Activated CD4-positive, alpha-beta T cell treated with anti-CD3 and anti-CD28 coated beads, Interleukin-2, amount 10 ng/mL, durations not matched to agents 24 days and 14 days (primary cell): ENCODE measurements at regions not wholly inside any gene's neighbourhood (a gene's known extent, or its start where the extent isn't known, plus 50 kb on each side); places are given as distances from the start of the nearest gene placed in this dataset.

ENCODE experiments used
- DNase-seq: peaks from one replicate; pipeline ENCODE4 v3.0.0; 2022
- H3K27ac Mint-ChIP-seq: one replicate; pipeline ENCODE4 v1.8.0; 2022; ENCODE audit warnings: mild to moderate bottlenecking, mixed read lengths
- H3K27me3 Mint-ChIP-seq: one replicate; pipeline ENCODE4 v1.8.0; 2022; ENCODE audit warnings: mixed read lengths
- H3K36me3 Mint-ChIP-seq: one replicate; pipeline ENCODE4 v1.8.0; 2022; ENCODE audit warnings: low read depth, mild to moderate bottlenecking, mixed read lengths
- H3K4me1 Mint-ChIP-seq: one replicate; pipeline ENCODE4 v1.8.0; 2021; ENCODE audit warnings: mixed read lengths
- H3K4me3 Mint-ChIP-seq: one replicate; pipeline ENCODE4 v1.8.0; 2022; ENCODE audit warnings: mild to moderate bottlenecking, moderate library complexity, mixed read lengths
- H3K9me3 Mint-ChIP-seq: one replicate; pipeline ENCODE4 v1.8.0; 2021; ENCODE audit warnings: mixed read lengths
- intact Hi-C: fragments of 100-400 bp; cut with micrococcal nuclease; formaldehyde crosslinking; loops from one replicate; pipeline ENCODE4 v1.15.1; 2023

DNA sequence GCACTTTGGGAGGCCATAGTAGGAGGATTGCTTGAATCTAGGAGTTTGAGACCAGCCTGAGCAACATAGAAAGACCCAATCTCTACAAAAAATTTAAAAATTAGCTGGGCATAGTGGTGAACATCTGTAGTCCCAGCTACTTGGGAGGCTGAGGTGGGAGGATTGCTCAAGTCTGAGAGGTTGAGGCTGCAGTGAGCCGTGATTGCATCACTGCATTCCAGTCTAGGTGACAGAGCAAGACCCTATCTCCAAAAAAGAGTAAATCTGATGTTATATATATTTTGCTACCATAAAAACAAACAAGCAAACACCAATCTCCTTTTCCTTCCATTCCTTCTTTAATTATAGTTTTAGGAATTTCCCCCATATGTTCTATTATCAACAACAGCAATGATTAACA, 74.2 kb upstream of the RNU6-1 start:
- Mint-ChIP-seq H3K36me3 (no peaks in the 10 kb centered on the region), H3K27ac (no peak overlapping the region), H3K9me3 (peaks cover 14% of the 10 kb centered on the region), H3K4me1 (peaks cover 3% of the 10 kb centered on the region), H3K27me3 (peaks cover 6% of the 10 kb centered on the region), H3K4me3 (no peak overlapping the region)
- DNase-seq, result no peak
- intact Hi-C loops, result no loop called here

- Mint-ChIP-seq H3K36me3 (no peaks in the 10 kb centered on the region), H3K4me3 (no peak overlapping the region), H3K27ac (no peak overlapping the region), H3K9me3 (peaks cover 7% of the 10 kb centered on the region), H3K4me1 (peaks cover 3% of the 10 kb centered on the region), H3K27me3 (peaks cover 6% of the 10 kb centered on the region)
- intact Hi-C loops, result no loop called here
- DNase-seq, result no peak
Measured at GRCh38 chr15:67914537-67915460, 75.0 kb upstream of the RNU6-1 start.

- Mint-ChIP-seq H3K36me3 (no peaks in the 10 kb centered on the region), H3K9me3 (peaks cover 3% of the 10 kb centered on the region), H3K4me1 (peaks cover 3% of the 10 kb centered on the region)
Measured at GRCh38 chr15:67915461-67916374, 75.9 kb upstream of the RNU6-1 start.

DNA sequence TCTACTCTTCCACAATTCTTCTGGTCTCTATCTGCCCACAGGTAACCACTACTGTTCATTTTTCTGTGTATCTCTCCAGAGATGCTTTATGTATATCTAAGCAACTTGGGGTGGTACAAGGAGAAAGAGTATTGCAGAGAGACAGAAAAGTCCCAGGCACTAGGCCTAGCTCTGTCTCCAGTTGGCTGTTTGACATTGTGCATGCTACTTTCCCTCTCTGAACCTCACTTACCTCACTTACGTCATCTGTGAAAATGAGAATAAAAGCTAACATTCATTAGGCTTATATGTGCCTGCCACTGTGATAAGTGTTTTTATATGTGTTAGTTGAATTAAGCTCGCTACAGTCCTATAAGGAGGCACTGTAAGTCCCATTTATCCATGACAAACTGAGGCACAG, 76.7 kb upstream of the RNU6-1 start:
- no peaks in the 10 kb centered on the region for H3K36me3 Mint-ChIP-seq
- intact Hi-C loops, result no loop called here
- DNase-seq, result no peak
- H3K27me3 Mint-ChIP-seq, result peaks cover 6% of the 10 kb centered on the region
- H3K4me3 Mint-ChIP-seq, result no peak overlapping the region
- no peak overlapping the region for H3K27ac Mint-ChIP-seq
- peaks cover 1% of the 10 kb centered on the region for H3K4me1 Mint-ChIP-seq
- H3K9me3 Mint-ChIP-seq, result no peaks in the 10 kb centered on the region

More at GRCh38 chr15:67915461-67916374, 75.9 kb upstream of the RNU6-1 start:
- H3K27me3 Mint-ChIP-seq, result peaks cover 6% of the 10 kb centered on the region
- H3K27ac Mint-ChIP-seq, result no peak overlapping the region
- no peak for DNase-seq
- H3K4me3 Mint-ChIP-seq, result no peak overlapping the region
- intact Hi-C loops, result no loop called here

- intact Hi-C loops, result no loop called here
- Mint-ChIP-seq H3K9me3 (no peaks in the 10 kb centered on the region), H3K27me3 (peaks cover 6% of the 10 kb centered on the region), H3K4me3 (no peak overlapping the region), H3K4me1 (no peaks in the 10 kb centered on the region), H3K36me3 (no peaks in the 10 kb centered on the region), H3K27ac (no peak overlapping the region)
- no peak for DNase-seq
Measured at GRCh38 chr15:67917037-67917436, 77.2 kb upstream of the RNU6-1 start.

DNA sequence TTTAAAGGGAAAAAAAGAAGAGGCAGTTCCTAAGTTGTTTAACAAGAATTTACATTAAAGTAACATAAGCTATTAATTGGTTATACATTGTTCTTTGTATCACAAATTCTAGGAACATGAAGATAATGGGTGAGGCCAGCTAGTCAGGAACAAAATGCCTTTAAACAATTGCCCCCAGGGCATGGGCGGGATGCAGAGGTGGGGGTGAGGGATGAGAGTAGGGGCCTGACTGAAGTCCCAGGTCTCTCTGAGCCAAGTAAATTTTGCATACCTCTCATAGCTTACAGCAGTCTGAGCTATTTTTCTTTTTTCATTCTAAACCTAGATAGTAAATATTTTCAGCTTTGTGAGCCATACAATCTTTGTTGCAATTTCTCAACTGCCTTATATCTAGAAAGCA, 77.8 kb upstream of the RNU6-1 start:
- Mint-ChIP-seq H3K4me1 (no peaks in the 10 kb centered on the region), H3K4me3 (no peak overlapping the region), H3K27me3 (peaks cover 6% of the 10 kb centered on the region), H3K27ac (no peak overlapping the region), H3K9me3 (no peaks in the 10 kb centered on the region), H3K36me3 (no peaks in the 10 kb centered on the region)
- intact Hi-C loops, result no loop called here
- DNase-seq, result no peak

- H3K4me3 Mint-ChIP-seq, result no peak overlapping the region
Measured at GRCh38 chr15:67918205-67918861, 78.5 kb upstream of the RNU6-1 start.

DNA sequence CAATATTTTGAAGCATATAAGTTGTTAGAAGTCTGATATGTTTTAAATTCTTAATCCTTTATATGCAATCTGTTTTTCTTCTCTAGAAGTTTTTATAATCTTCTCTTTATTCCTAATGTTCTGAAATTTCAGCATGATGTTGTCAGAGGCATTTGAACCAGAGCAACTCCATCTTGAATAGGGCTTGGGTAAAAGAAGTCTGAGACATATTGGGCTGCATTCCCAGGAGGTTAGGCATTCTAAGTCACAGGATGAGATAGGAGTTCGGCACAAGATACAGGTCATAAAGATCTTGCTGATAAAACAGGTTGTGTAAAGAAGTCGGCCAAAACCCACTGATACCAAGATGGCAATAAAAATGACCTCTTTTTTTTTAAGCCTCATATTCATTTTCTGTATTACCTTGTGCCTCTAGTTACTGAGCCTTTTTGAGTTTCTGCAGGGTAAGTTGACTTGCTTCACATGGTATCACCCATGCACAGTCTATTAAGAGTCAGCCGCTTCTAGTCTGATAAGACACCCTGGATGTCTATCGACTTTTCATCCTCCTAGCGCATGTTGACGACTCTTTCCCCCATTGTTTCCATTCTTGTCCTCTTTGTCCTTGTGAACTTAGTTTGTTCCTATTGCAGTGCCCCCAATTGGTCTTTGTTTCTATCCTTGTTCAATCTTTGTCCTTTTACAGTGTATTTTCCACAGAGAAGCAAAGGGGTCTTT, 80.8 kb upstream of the RNU6-1 start:
- Mint-ChIP-seq H3K27me3 (no peaks in the 10 kb centered on the region), H3K4me3 (no peak overlapping the region), H3K4me1 (no peaks in the 10 kb centered on the region), H3K36me3 (peaks cover 2% of the 10 kb centered on the region), H3K27ac (no peak overlapping the region), H3K9me3 (peaks cover 9% of the 10 kb centered on the region)
- DNase-seq, result no peak
- intact Hi-C loops, result no loop called here

More at GRCh38 chr15:67918205-67918861, 78.5 kb upstream of the RNU6-1 start:
- H3K4me1 Mint-ChIP-seq, result no peaks in the 10 kb centered on the region
- no peak overlapping the region for H3K27ac Mint-ChIP-seq
- H3K9me3 Mint-ChIP-seq, result peaks cover 5% of the 10 kb centered on the region
- no peak for DNase-seq
- intact Hi-C loops, result no loop called here
- peaks cover 6% of the 10 kb centered on the region for H3K27me3 Mint-ChIP-seq
- no peaks in the 10 kb centered on the region for H3K36me3 Mint-ChIP-seq

DNA sequence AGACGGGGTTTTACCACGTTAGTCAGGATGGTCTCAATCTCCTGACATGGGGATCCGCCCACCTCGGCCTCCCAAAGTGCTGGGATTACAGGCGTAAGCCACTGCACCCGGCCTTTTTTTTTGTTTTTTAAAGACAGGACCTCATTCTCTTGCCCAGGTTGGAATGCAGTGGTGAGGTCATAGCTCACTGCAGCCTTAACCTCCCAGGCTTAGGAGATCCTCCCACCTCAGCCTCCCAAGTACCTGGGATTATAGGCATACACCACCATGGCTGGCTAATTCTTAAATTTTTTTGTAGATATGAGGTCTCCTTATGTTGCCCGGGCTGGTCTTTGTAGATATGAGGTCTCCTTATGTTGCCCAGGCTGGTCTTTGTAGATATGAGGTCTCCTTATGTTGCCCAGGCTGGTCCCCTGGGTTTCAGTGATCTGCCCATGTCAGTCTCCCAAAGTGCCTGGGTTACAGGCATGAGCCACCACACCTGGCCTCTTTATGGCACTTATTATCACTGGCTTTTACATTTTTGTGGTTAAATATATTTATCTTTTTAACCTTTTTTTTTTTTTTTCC, 82.3 kb upstream of the RNU6-1 start:
- intact Hi-C loops, result no loop called here
- Mint-ChIP-seq H3K4me1 (no peaks in the 10 kb centered on the region), H3K36me3 (peaks cover 2% of the 10 kb centered on the region), H3K27ac (no peak overlapping the region), H3K9me3 (peaks cover 9% of the 10 kb centered on the region), H3K4me3 (no peak overlapping the region), H3K27me3 (no peaks in the 10 kb centered on the region)
- DNase-seq, result no peak

- Mint-ChIP-seq H3K4me1 (no peaks in the 10 kb centered on the region), H3K27me3 (no peaks in the 10 kb centered on the region), H3K27ac (no peak overlapping the region), H3K36me3 (peaks cover 2% of the 10 kb centered on the region), H3K4me3 (no peak overlapping the region), H3K9me3 (peaks cover 9% of the 10 kb centered on the region)
- DNase-seq, result no peak
- intact Hi-C loops, result no loop called here
Measured at GRCh38 chr15:67922971-67923945, 83.4 kb upstream of the RNU6-1 start.

GRCh38 chr15:67924359-67924974, 84.6 kb upstream of the RNU6-1 start:
- no peaks in the 10 kb centered on the region for H3K27me3 Mint-ChIP-seq
- peaks cover 2% of the 10 kb centered on the region for H3K36me3 Mint-ChIP-seq
- H3K4me3 Mint-ChIP-seq, result no peak overlapping the region
- no peak overlapping the region for H3K27ac Mint-ChIP-seq
- H3K9me3 Mint-ChIP-seq, result peaks cover 9% of the 10 kb centered on the region
- H3K4me1 Mint-ChIP-seq, result no peaks in the 10 kb centered on the region
- DNase-seq, result no peak
- intact Hi-C loops, result no loop called here

DNA sequence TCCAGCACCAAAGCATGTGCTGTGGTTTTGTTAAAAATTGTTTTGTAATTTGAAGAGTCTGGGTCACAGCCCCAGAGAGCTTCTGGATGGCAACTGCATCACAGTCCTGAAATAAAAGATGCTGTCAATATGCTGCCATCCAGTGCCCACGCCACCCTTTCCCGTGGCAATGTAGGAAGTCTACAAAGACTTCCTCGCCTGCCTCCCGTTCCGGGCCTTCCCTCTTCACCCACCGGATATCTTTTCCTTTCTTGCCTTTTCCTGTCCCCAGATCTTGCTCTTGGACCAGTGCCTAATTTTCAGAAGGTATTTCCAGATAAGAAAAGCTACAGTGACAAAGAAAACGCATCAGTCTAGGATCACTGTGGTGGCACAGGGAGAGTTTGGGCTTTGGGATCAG, 85.3 kb upstream of the RNU6-1 start:
- intact Hi-C loops, result no loop called here
- Mint-ChIP-seq H3K36me3 (peaks cover 2% of the 10 kb centered on the region), H3K4me3 (no peak overlapping the region), H3K9me3 (peaks cover 9% of the 10 kb centered on the region), H3K27me3 (no peaks in the 10 kb centered on the region), H3K27ac (no peak overlapping the region), H3K4me1 (no peaks in the 10 kb centered on the region)
- DNase-seq, result no peak
